IMR-90 (cell line): ENCODE measurements at regions not wholly inside any gene's neighbourhood (a gene's known extent, or its start where the extent isn't known, plus 50 kb on each side); places are given as distances from the start of the nearest gene placed in this dataset.

Experiments used
- ATAC-seq: fragments of 200-7000 bp; cut with Tn5 transposase; 2 replicates; pipeline ENCODE4 v1.9.1; 2020; ENCODE audit warnings: low read depth, mild to moderate bottlenecking, moderate library complexity
- BruUV-seq: library from RNA; stranded (reverse); fragments of 400-500 nt; replicated peaks from 2 replicates; lab custom pipeline; 2021; lab: Mats Ljungman, UMichigan
- CTCF ChIA-PET: fragments of 300-600 bp; formaldehyde crosslinking; extraction: SDS; loops from one replicate; lab custom pipeline; 2021; ENCODE audit warnings: antibody characterized with exemption; lab: Yijun Ruan, JAX
- POLR2A ChIA-PET: fragments of 300-600 bp; sonication (Branson Sonifier 250); formaldehyde crosslinking; loops from one replicate; lab custom pipeline; 2022; ENCODE audit warnings: antibody characterized with exemption; ENCODE audit not compliant: unreplicated experiment; lab: Charles Lee
- DNase-seq: peaks from one replicate; pipeline ENCODE4 v3.0.0; 2013
- H2AFZ ChIP-seq: replicated peaks from 2 replicates; pipeline ENCODE3; 2013; ENCODE audit warnings: low read length, mild to moderate bottlenecking; ENCODE audit not compliant: poor library complexity
- H2AK5ac ChIP-seq: 2 replicates; pipeline ENCODE4 v1.6.1; 2013; ENCODE audit warnings: low read depth, low read length, inconsistent platforms
- H2AK9ac ChIP-seq: replicated peaks from 2 replicates; pipeline ENCODE3; 2013; ENCODE audit warnings: mild to moderate bottlenecking, low read depth, low read length, moderate library complexity; ENCODE audit not compliant: poor library complexity
- H2BK120ac ChIP-seq: 2 replicates; pipeline ENCODE4 v1.6.1; 2013; ENCODE audit warnings: low read depth, low read length, inconsistent platforms
- H2BK15ac ChIP-seq: 3 replicates; pipeline ENCODE4 v1.6.1; 2013; ENCODE audit warnings: low read depth, low read length, inconsistent platforms
- H2BK20ac ChIP-seq: 2 replicates; pipeline ENCODE4 v1.6.1; 2013; ENCODE audit warnings: low read depth, mild to moderate bottlenecking, inconsistent platforms, low read length, moderate library complexity
- H2BK5ac ChIP-seq: 2 replicates; pipeline ENCODE4 v1.6.1; 2013; ENCODE audit warnings: mild to moderate bottlenecking, low read depth, low read length, inconsistent platforms; ENCODE audit not compliant: poor library complexity, severe bottlenecking
- H3K14ac ChIP-seq: replicated peaks from 2 replicates; pipeline ENCODE4 v1.6.1; 2013; ENCODE audit warnings: low read depth, low read length, inconsistent platforms
- H3K18ac ChIP-seq: 2 replicates; pipeline ENCODE4 v1.6.1; 2013; ENCODE audit warnings: low read depth, low read length, control low read depth
- H3K23ac ChIP-seq: 2 replicates; pipeline ENCODE4 v1.6.1; 2013; ENCODE audit warnings: low read depth, low read length, inconsistent platforms
- H3K27ac ChIP-seq: 2 replicates; pipeline ENCODE4 v1.5.1; 2013; ENCODE audit warnings: mild to moderate bottlenecking, control low read depth, low read length; ENCODE audit not compliant: insufficient read depth
- H3K27me3 ChIP-seq: 2 replicates; pipeline ENCODE4 v1.6.1; 2013; ENCODE audit warnings: low read length; ENCODE audit not compliant: control insufficient read depth, insufficient read depth
- H3K36me3 ChIP-seq: 2 replicates; pipeline ENCODE4 v1.6.1; 2013; ENCODE audit warnings: low read length, mixed read lengths; ENCODE audit not compliant: control insufficient read depth, insufficient read depth
- H3K4ac ChIP-seq: 2 replicates; pipeline ENCODE4 v1.6.1; 2013; ENCODE audit warnings: low read depth, low read length, inconsistent platforms
- H3K4me1 ChIP-seq: 2 replicates; pipeline ENCODE4 v1.6.1; 2013; ENCODE audit warnings: low read length, mixed read lengths; ENCODE audit not compliant: control insufficient read depth, insufficient read depth
- H3K4me2 ChIP-seq: 2 replicates; pipeline ENCODE4 v1.6.1; 2013; ENCODE audit warnings: low read depth, mild to moderate bottlenecking, control low read depth, low read length, moderate library complexity
- H3K4me3 ChIP-seq: 2 replicates; pipeline ENCODE4 v1.5.1; 2013; ENCODE audit warnings: low read depth, mild to moderate bottlenecking, control low read depth, low read length, moderate library complexity; ENCODE audit not compliant: insufficient read depth
- H3K56ac ChIP-seq: 2 replicates; pipeline ENCODE4 v1.6.1; 2013; ENCODE audit warnings: low read length, inconsistent platforms; ENCODE audit not compliant: insufficient read depth; ENCODE audit errors: extremely low read depth
- H3K79me1 ChIP-seq, 2 experiments: 2 replicates each; pipeline ENCODE4 v1.6.1; 2013; ENCODE audit warnings: low read length in 2 of 2, inconsistent platforms in 1 of 2, low read depth in 1 of 2
- H3K9ac ChIP-seq: 2 replicates; pipeline ENCODE4 v1.6.1; 2013; ENCODE audit warnings: low read depth, low read length, control low read depth
- H3K9me1 ChIP-seq: 2 replicates; pipeline ENCODE4 v1.6.1; 2013; ENCODE audit warnings: low read length, inconsistent platforms; ENCODE audit not compliant: insufficient read depth
- H3K9me3 ChIP-seq: 2 replicates; pipeline ENCODE4 v1.6.1; 2013; ENCODE audit warnings: low read length; ENCODE audit not compliant: control insufficient read depth, insufficient read depth
- H4K20me1 ChIP-seq: 2 replicates; pipeline ENCODE4 v1.6.1; 2013; ENCODE audit warnings: low read length, inconsistent platforms; ENCODE audit not compliant: insufficient read depth
- H4K5ac ChIP-seq: 2 replicates; pipeline ENCODE4 v1.6.1; 2013; ENCODE audit warnings: mild to moderate bottlenecking, low read depth, low read length, control low read depth
- H4K8ac ChIP-seq, 2 experiments: 2 replicates each; pipeline ENCODE4 v1.6.1; 2013; ENCODE audit warnings: low read depth in 2 of 2, low read length in 2 of 2, control low read depth in 1 of 2, inconsistent platforms in 1 of 2
- H4K91ac ChIP-seq: 2 replicates; pipeline ENCODE4 v1.6.1; 2013; ENCODE audit warnings: low read depth, low read length, inconsistent platforms; ENCODE audit not compliant: insufficient read depth
- BHLHE40 ChIP-seq: fragments of 150-350 bp; IDR thresholded peaks from 2 replicates; pipeline ENCODE4 v1.6.1; 2016; ENCODE audit warnings: mild to moderate bottlenecking, low read depth, low read length
- CEBPB ChIP-seq: IDR thresholded peaks from 2 replicates; pipeline ENCODE4 v1.6.1; 2012; ENCODE audit warnings: low read depth, low read length, improper control_type of control experiment
- CHD1 ChIP-seq: IDR thresholded peaks from 2 replicates; pipeline ENCODE4 v1.6.1; 2012; ENCODE audit warnings: low read depth, low read length, improper control_type of control experiment
- FOS ChIP-seq: fragments of 150-350 bp; IDR thresholded peaks from 2 replicates; pipeline ENCODE4 v1.6.1; 2016; ENCODE audit warnings: low read depth, low read length
- MAZ ChIP-seq: IDR thresholded peaks from 2 replicates; pipeline ENCODE4 v1.6.1; 2012; ENCODE audit warnings: low read depth, mild to moderate bottlenecking, low read length, improper control_type of control experiment, moderate library complexity, borderline replicate concordance
- MXI1 ChIP-seq: IDR thresholded peaks from 2 replicates; pipeline ENCODE4 v1.6.1; 2012; ENCODE audit warnings: low read depth, mild to moderate bottlenecking, low read length, moderate library complexity, borderline replicate concordance
- NFE2L2 ChIP-seq: fragments of 150-350 bp; IDR thresholded peaks from 2 replicates; pipeline ENCODE4 v1.6.1; 2016; ENCODE audit warnings: low read depth, mild to moderate bottlenecking, low read length
- POLR2A ChIP-seq: IDR thresholded peaks from 2 replicates; pipeline ENCODE4 v1.6.1; 2012; ENCODE audit warnings: mild to moderate bottlenecking, low read depth, low read length
- RAD21 ChIP-seq: IDR thresholded peaks from 2 replicates; pipeline ENCODE4 v1.6.1; 2012; ENCODE audit warnings: low read length, improper control_type of control experiment
- RCOR1 ChIP-seq: IDR thresholded peaks from 2 replicates; pipeline ENCODE4 v1.6.1; 2012; ENCODE audit warnings: mild to moderate bottlenecking, low read length, improper control_type of control experiment; ENCODE audit not compliant: insufficient replicate concordance
- RFX5 ChIP-seq: IDR thresholded peaks from 2 replicates; pipeline ENCODE4 v1.8.0; 2012; ENCODE audit warnings: low read depth, mild to moderate bottlenecking, low read length, moderate library complexity
- SMC3 ChIP-seq: fragments of 150-350 bp; IDR thresholded peaks from 2 replicates; pipeline ENCODE4 v1.6.1; 2016; ENCODE audit warnings: low read depth, mild to moderate bottlenecking, antibody characterized with exemption, low read length, moderate library complexity
- WGBS, 2 experiments: methylation state at CpG; one replicate each; pipeline versions ENCODE4 v1.1.5 to v1.1.7; 2013; ENCODE audit warnings: missing lambda C conversion rate in 2 of 2; ENCODE audit not compliant: insufficient read length in 1 of 2; ENCODE audit errors: extremely low coverage in 2 of 2; 5-methylcytosine and 5-hydroxymethylcytosine counted together
- dilution Hi-C: fragments of 300-500 bp; cut with HindIII; formaldehyde crosslinking; loops from one replicate; pipeline ENCODE4 v1.14.3; 2018; ENCODE audit warnings: low sequenced_read_pairs; ENCODE audit not compliant: unreplicated experiment
- in situ Hi-C: fragments of 300-500 bp; cut with MboI; formaldehyde crosslinking; loops from 3 replicates; pipeline ENCODE4 v1.14.3; 2019; ENCODE audit warnings: low sequenced_read_pairs, inconsistent platforms, mixed read lengths
- intact Hi-C: fragments of 100-400 bp; cut with micrococcal nuclease; formaldehyde crosslinking; loops from 2 replicates; pipeline ENCODE4 v1.10.0; 2022
- TF ChIP-seq, protein P1 (sequence below): fragments of 150-350 bp; IDR thresholded peaks from 2 replicates; pipeline ENCODE4 v1.6.1; 2016; ENCODE audit warnings: low read depth, mild to moderate bottlenecking, low read length, moderate library complexity, borderline replicate concordance
- TF ChIP-seq, protein P2 (sequence below): conservative IDR thresholded peaks from 2 replicates; pipeline ENCODE4 v1.5.1; 2012; ENCODE audit warnings: mild to moderate bottlenecking, low read depth, low read length, improper control_type of control experiment
- TF ChIP-seq, protein P3 (sequence below): fragments of 150-350 bp; IDR thresholded peaks from 2 replicates; pipeline ENCODE4 v1.6.1; 2017; ENCODE audit warnings: mild to moderate bottlenecking, antibody characterized with exemption, low read length, low read depth

DNA sequence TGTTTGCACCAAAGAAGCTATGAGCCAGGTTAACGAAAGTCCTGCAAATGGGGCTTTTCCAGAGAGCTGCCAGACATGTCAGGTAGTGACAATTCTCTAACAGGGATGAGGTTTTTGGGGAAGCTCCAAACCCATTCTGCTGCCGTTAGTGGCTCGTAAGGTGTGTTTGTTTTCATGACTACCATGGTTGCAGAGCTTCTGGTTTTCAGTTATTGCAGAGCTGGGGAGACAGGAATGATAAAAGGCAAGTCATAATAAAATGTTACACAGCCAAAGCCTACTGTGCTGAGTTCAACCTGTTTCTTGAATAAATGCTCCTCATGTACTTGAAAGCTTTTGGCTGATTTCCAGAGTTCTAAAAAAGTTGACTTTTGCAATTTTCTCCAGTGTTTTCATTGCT, 209.2 kb upstream of the STK17B start:
- CTCF ChIA-PET = no interaction called here

More for the DNA sequence above, 209.2 kb upstream of the STK17B start:
- H4K20me1 ChIP-seq = no peaks in the 10 kb centered on the region
- no peak overlapping the region for H2AK9ac ChIP-seq
- ATAC-seq (no peak), DNase-seq (no peak)
- H4K5ac ChIP-seq = no peak overlapping the region
- H4K8ac ChIP-seq = no peak overlapping the region
- H2BK15ac ChIP-seq = no peak overlapping the region
- no peak overlapping the region for H2AK5ac ChIP-seq
- POLR2A ChIA-PET = no interaction called here
- no peak overlapping the region for H3K27ac ChIP-seq
- no peak overlapping the region for H2BK120ac ChIP-seq
- no TSS peak for BruUV-seq
- no peak overlapping the region for H3K23ac ChIP-seq
- H3K14ac ChIP-seq = no peak overlapping the region
- TF ChIP-seq, protein P1, sequence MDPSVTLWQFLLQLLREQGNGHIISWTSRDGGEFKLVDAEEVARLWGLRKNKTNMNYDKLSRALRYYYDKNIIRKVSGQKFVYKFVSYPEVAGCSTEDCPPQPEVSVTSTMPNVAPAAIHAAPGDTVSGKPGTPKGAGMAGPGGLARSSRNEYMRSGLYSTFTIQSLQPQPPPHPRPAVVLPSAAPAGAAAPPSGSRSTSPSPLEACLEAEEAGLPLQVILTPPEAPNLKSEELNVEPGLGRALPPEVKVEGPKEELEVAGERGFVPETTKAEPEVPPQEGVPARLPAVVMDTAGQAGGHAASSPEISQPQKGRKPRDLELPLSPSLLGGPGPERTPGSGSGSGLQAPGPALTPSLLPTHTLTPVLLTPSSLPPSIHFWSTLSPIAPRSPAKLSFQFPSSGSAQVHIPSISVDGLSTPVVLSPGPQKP = no peak
- TF ChIP-seq RCOR1 (no peak), MAZ (no peak), CHD1 (no peak), BHLHE40 (no peak), SMC3 (no peak), RAD21 (no peak), CEBPB (no peak), NFE2L2 (no peak), RFX5 (no peak), POLR2A (no peak), FOS (no peak), MXI1 (no peak)
- TF ChIP-seq, protein P2, sequence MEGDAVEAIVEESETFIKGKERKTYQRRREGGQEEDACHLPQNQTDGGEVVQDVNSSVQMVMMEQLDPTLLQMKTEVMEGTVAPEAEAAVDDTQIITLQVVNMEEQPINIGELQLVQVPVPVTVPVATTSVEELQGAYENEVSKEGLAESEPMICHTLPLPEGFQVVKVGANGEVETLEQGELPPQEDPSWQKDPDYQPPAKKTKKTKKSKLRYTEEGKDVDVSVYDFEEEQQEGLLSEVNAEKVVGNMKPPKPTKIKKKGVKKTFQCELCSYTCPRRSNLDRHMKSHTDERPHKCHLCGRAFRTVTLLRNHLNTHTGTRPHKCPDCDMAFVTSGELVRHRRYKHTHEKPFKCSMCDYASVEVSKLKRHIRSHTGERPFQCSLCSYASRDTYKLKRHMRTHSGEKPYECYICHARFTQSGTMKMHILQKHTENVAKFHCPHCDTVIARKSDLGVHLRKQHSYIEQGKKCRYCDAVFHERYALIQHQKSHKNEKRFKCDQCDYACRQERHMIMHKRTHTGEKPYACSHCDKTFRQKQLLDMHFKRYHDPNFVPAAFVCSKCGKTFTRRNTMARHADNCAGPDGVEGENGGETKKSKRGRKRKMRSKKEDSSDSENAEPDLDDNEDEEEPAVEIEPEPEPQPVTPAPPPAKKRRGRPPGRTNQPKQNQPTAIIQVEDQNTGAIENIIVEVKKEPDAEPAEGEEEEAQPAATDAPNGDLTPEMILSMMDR = no peak
- TF ChIP-seq, protein P3, sequence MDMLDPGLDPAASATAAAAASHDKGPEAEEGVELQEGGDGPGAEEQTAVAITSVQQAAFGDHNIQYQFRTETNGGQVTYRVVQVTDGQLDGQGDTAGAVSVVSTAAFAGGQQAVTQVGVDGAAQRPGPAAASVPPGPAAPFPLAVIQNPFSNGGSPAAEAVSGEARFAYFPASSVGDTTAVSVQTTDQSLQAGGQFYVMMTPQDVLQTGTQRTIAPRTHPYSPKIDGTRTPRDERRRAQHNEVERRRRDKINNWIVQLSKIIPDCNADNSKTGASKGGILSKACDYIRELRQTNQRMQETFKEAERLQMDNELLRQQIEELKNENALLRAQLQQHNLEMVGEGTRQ = no peak
- H2BK20ac ChIP-seq = no peak overlapping the region
- in situ Hi-C loops (no loop called here), intact Hi-C loops (no loop called here), dilution Hi-C loops (no loop called here)
- H4K91ac ChIP-seq = no peak overlapping the region
- H3K9me1 ChIP-seq = no peaks in the 10 kb centered on the region
- H3K18ac ChIP-seq = no peak overlapping the region
- no peaks in the 10 kb centered on the region for H3K4me1 ChIP-seq
- H3K4me3 ChIP-seq = no peak overlapping the region
- WGBS, 2 experiments = 80% methylated on average over 1 of the region's 3 CpGs; no CpG with 5 or more reads in 1 of the 2 experiments
- H2BK5ac ChIP-seq = no peak overlapping the region
- no peak overlapping the region for H3K4me2 ChIP-seq
- no peak overlapping the region for H3K4ac ChIP-seq
- H3K9ac ChIP-seq = no peak overlapping the region
- no peaks in the 10 kb centered on the region for H3K9me3 ChIP-seq
- H3K36me3 ChIP-seq = no peaks in the 10 kb centered on the region
- no peaks in the 10 kb centered on the region for H3K27me3 ChIP-seq
- no peak overlapping the region for H3K56ac ChIP-seq
- H2AFZ ChIP-seq = no peak overlapping the region
- H3K79me1 ChIP-seq = no peaks in the 10 kb centered on the region
